Posterior cingulate gyrus (tissue), 11 donors: ENCODE measurements at regions not wholly inside any gene's neighbourhood (a gene's known extent, or its start where the extent isn't known, plus 50 kb on each side); places are given as distances from the start of the nearest gene placed in this dataset.
A peak's percentile ranks its signal among the peaks of the same experiment; 100 is the strongest.

Experiments used
- DNase-seq, 10 donors: peaks; one replicate each; pipeline versions ENCODE4 v3.0.0 to v3.0.0-alpha.2; 2020 to 2021; ENCODE audit warnings: mixed read lengths in 3 of 10
- intact Hi-C: fragments of 100-400 bp; cut with DNase I; formaldehyde crosslinking; loops from one replicate; pipeline ENCODE4 v1.15.1; 2023

DNA sequence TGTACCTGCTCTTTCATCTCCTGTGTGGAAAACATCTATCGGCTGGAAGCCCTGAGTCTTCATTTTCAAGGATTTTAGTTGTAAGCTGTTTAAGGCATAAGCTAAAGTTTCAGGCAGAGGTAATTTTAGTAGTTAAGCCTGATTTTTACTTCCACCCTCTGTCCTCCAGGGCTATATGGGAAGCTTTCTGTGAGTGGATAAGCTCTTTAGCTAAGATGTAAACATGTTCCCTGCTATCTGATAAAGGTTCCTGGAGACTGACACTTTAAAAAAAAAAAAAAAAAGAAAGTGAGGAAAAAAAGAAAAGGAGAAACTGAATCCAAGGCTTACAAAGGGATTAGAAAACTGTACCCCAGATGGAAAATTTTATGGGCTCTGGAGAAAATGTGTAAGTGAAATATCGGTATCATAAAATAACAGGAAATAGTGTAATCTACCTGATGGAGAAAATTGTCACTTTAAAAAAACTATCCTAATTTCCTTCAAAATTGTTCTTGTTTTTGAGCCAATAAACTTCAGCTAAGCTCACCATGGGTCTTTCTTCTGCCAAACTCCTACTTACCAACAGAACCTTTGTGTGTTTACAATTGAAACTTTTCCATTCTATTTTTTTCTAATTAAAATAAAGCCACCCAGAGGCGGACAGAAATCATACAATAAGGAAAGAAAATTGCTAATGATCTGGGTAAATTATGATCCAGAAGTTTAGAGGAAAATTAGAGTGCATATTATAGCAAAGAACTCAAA is 180.5 kb downstream of the TGFB2 start:
- DNase-seq, result no peak
- intact Hi-C loops, result no loop called here

DNA sequence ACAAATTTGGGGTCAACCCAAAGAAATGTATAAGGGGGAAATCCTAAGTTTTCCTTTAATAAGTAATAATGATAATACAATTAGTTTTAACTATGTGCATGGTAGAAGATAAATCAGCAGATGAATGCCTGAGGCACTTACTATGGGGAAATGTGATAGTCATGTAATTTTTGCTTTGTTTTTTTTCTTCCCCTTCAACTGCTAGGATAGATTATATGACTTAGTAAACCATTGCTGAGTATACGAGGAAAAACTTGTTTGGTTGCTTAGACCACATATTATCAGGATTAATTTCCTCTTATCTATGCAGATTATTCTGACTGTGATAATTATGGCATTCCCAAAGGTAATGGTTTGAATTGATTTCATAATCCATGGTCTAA is 181.1 kb downstream of the TGFB2 start:
- DNase-seq, result no peak
- intact Hi-C loops, result no loop called here

DNA sequence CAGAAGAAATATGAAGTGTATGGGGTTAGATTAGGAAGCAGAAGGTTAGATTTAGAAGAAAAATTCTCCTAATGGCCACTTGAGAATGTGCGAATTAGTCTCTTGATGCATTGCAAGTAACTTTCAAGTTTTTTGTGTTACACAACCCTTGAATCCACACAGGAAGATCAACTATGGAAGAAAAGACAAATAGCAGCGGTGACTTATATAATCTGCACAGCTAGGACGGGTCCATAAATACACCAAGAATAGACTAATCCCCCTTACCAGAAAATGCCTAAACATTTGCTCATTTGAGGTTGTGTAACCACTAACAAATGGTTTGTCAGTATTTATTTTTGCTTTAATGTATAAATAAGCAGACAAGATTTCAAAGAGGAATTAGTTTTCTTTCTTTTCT is 182.6 kb downstream of the TGFB2 start:
- no peak for DNase-seq
- intact Hi-C loops, result no loop called here

DNA sequence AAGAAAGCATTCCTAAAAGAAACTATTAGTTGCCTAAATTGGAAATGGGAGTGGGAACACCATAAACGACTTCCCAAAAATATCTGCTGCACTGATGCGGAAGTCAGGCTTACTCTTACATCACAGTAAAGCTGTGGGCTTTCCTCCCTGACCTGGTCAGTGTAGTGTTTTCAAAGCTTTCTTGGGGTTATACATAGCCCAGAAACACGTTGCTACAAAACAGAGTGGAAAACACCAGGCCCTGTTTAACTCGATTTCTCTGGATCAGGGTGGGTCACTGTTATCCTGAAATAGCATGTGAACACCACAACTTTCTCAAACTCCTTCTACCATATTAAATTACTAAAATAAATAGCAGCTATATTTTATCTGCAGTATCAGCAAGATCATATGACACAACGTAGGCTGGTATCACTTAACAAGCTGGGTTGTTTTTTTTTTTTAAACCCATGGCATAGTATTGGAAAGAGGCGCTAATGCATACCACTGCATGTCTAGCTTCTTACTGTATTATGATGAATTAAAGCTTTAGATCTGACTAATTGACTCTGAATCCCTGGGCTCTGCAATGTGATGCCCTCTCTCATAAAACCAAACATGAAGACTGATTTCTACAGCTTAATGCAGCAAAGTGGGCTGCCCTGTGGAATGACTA is 184.6 kb downstream of the TGFB2 start:
- intact Hi-C loops, result no loop called here
- no peak for DNase-seq

- DNase-seq, result no peak
- intact Hi-C loops, result no loop called here
Observed at GRCh38 chr1:218531936-218532335, 186.8 kb downstream of the TGFB2 start.

GRCh38 chr1:218536296-218536986 is 191.3 kb downstream of the TGFB2 start:
- intact Hi-C loops, result no loop called here
- no peak for DNase-seq

DNA sequence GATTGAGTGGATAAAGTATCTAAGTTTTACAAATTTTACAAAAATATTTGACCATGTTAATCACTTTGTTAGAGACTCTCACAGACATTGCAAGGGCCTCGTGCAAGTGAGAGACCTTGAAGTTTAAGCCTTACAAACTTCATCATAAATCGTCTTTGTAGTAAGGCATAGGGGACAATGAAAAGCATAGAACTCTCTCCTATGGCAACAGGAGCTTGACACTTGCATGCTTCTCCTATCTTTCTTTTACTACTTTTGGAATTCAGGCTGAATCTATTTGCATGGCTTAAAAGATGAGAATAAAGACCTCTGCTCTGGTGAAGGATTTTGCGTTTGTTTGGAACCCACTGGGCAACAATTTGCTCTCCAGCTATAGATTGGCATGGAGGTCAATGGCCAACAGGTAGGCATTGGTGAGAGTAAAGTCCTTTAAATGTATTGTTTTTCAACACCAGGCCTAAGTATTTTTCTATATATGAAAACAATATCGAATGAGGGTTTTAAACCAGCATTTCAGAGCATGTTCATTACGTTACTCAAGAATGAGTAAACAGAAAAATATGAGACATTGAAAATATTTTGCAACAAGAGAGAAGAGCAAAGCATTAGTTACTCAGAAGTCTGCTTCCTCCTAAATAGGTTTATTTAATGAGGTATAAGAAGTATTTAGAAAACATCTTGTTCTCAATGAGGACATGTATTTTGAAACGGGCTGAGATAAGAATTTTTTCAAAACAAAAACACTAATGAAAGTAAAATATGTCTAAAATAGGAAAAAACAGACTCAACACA is 192.2 kb downstream of the TGFB2 start:
- no peak for DNase-seq

DNA sequence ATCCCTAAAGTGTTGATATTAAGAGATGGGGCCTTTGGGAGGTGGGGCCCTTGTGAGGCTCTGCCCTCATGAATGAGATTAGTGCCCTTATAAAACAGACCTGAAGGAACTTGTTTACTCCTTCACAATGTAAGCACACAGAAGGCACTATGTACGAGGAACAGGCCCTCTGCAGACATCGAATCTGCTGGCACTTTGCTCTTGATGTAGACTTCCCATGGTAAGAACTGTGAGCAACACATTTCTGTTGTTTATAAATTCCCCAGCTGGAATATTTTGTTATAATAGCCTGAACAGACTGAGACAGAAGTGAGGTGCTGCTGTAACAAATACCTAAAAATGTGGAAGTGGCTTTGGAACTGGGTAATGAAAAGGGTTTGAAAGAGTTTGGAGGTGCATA is 193.2 kb downstream of the TGFB2 start:
- DNase-seq, result no peak

More for the DNA sequence above, 192.2 kb downstream of the TGFB2 start:
- intact Hi-C loops, result no loop called here

DNA sequence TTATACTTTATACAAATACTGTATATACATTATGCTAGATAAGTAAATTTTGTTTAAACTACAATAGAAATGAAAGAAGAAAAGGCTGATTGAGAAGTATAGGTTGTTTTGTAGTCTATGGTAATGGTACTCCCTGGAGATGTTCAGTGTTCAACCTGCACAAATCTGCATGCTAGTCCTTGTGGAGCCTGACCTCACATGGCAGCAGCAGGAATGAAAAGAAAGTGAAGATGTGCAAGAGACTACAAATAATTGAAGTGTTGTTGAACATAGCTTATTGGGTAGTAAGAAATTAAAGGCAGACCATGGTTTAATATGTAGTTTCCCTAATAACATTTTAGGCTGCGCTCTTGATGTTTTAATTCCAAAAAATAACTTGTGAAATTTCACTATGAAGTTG is 201.2 kb downstream of the TGFB2 start:
- DNase-seq, result no peak
- intact Hi-C loops, result no loop called here

More for the DNA sequence above, 193.2 kb downstream of the TGFB2 start:
- intact Hi-C loops, result no loop called here

GRCh38 chr1:218547957-218548730 is 203.0 kb downstream of the TGFB2 start:
- no peak for DNase-seq
- intact Hi-C loops, result no loop called here

DNA sequence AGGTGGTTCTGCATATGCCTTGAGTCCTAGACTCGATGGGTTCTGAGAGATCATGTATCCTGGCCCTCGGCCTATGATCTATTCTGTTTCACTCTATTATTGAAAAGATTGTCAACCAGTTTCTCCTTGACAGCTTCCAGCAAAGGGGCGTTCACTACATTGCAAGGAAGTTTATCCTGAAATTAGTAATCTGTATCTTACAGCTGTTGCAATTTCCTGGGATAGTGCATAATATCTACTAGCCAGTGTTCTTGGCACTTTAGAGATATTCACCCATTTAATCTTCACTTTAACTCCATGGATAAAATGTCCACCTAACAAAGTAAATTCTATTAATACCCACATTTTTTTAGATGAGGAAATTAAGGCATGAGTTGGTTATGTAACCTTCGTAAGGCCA is 203.6 kb downstream of the TGFB2 start:
- intact Hi-C loops, result no loop called here
- no peak for DNase-seq

- intact Hi-C loops, result no loop called here
- no peak for DNase-seq
Observed at GRCh38 chr1:218553197-218553596, 208.1 kb downstream of the TGFB2 start.

GRCh38 chr1:218556016-218556415 is 210.9 kb downstream of the TGFB2 start:
- DNase-seq, result no peak
- intact Hi-C loops, result no loop called here

DNA sequence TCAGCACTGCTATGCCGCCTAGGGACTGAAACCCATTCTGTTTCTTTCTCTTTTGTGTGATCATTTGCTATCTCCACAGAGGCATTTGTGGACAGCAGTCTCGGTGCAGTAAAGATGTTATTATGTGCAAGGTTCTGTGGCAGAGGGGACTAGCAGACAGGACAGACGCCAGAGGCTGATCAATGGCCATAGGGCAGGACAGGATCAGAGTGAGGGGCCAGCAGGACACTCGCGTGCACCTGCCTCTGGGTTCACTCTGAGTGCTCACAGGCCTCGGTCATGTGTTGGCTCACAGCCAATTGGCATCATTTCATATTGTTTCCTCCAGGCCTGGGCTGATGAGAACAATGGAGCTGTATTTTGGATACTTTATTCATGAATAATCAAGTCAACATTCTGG is 212.6 kb downstream of the TGFB2 start:
- DNase-seq, result peak in 2 of 10 donors; percentile 41 to 49
- intact Hi-C loops, result no loop called here

- no peak for DNase-seq
- intact Hi-C loops, result no loop called here
Observed at GRCh38 chr1:218558271-218558810, 213.2 kb downstream of the TGFB2 start.

GRCh38 chr1:218565377-218565776 is 220.2 kb downstream of the TGFB2 start:
- no peak for DNase-seq
- intact Hi-C loops, result no loop called here

- intact Hi-C loops, result no loop called here
- no peak for DNase-seq
Observed at GRCh38 chr1:218568962-218569550, 223.9 kb downstream of the TGFB2 start.

GRCh38 chr1:218570456-218570855 is 225.3 kb downstream of the TGFB2 start:
- intact Hi-C loops, result no loop called here
- DNase-seq, result no peak

DNA sequence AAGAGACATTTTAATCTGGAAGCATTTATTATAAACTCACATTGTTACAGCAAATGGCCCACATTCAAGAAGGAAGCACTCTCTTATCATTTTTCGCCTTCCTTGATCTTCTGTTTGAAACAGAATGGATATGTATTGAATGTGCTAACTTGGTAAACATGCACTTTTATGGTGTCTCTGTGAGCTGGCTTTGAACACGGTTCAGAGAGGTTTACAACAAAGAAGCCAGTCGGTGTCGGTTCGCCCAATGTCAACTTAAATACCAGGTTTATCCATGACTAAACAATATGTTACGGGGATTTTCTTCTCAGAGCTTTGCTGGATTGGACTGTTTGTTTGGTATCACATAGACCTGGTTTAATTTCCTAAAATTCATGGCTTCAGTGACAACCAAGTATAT is 226.4 kb downstream of the TGFB2 start:
- no peak for DNase-seq
- intact Hi-C loops, result no loop called here

DNA sequence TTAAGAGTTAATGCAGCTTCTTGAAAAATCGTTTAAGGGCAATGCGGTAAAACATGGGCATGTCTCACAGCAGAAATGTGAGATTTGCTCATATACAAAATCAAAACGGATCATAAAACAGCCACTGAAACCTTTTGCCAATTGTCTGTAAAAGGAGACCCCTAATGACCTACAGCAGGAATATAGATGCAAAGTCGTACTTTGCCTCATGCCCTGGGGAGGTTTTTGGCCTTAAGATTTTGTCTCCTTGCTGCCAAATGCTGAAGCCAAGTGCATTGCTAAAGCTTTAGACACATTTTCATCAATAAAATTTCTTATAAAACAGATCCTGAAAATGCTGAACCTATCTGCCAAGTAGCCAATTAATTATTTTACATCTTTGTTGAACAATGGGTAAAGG is 226.9 kb downstream of the TGFB2 start:
- intact Hi-C loops, result no loop called here
- no peak for DNase-seq
